GM21360 (cell line): ENCODE measurements at regions not wholly inside any gene's neighbourhood (a gene's known extent, or its start where the extent isn't known, plus 50 kb on each side); places are given as distances from the start of the nearest gene placed in this dataset.

Source experiments
- ATAC-seq: cut with Tn5 transposase; IDR thresholded peaks from one replicate; pipeline ENCODE4 v1.9.1; 2021; ENCODE audit warnings: mild to moderate bottlenecking, moderate library complexity; ENCODE audit not compliant: unreplicated experiment

DNA sequence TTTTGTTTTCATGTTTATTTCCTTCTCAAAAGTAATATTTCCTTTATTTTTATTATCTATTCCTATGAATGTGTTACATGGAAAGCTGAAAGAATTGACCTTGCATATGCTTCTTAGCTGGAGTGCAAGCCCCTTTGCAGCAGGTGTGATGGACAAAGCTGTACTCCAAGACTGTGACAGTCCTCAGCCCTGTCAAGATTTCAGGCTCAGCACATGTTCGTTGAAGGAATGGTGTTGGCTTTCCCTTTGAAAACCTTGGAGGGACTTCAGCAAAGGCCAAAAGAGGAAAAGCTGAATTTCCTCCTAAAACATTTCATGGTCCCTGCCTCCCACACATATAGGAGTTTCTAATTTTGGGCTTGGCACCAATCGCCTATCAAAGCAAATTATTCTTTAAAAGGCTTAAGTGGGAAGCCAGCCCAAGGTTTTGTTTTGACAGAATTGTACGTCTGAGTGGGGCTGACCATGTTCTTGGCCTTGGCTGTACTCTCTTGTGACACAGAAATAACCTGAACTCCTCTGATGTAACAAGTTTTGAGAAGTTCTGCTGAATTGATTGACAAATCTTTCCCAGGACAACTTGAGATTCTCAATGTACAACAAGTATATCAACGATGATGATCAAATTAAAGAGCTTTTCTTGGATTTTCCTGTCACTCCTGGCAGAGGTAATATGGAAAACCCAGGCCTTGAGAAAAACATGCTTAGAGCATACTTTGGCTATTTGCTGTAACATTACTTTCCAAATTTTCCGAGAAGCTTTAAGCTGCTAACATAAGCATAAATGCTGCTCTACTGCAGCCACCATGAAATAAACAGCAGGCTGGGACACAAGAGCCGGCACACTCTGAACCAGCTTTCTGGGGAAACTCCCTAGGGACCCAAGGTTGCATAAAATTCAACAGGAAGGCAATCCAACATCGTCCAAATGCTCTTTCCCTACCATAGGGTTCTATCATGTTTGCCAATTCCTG, 135.7 kb upstream of the ZNF648 start:
- ATAC-seq, result no peak

DNA sequence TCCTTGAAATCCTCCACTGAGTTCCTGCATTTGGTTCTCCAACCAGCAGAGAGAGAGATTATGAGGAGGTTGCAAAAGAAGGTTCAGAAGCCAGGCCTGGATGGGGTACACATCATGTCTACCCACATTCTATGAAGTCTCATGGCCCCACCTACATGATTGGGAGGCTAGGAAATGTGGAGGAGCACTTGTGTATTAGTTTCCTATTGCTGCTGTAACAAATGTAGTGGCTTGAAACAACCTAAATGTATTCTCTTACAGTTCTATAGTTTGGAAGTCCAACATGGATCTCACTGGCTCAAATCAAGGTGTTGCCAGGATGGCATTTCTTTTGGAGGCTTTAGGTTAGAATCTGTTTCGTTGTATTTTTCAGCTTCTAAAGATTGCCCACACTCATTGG, 134.2 kb upstream of the ZNF648 start:
- ATAC-seq, result no peak

DNA sequence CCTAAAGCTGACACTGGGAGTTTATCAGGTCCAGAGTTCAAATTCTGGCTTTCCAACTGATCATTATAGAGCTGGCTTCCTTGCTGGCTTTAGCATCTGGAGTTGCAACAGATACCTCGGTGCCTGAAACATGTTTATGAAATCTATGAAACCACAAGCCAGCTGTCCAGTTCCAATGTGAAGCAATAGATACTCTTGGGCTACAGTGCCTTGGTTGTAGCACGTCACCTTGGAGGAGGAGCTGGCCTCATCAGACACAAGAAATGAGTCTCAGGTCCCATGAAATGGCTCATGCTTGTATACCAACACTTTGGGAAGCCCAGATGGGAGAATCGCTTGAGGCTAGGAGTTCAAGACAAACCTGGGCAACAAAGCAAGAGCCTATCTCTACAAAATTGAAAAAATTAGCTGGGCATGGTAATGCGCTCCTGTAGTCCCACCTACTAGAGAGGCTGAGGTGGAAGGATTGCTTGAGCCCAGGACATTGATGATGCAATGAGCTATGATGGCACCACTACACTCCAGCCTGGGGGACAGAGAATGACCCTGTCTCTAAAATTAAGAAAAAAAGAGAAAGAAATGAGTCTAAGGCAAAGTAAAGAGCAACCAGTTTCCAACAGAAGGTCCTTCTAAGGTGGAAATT, 132.5 kb upstream of the ZNF648 start:
- no peak for ATAC-seq

DNA sequence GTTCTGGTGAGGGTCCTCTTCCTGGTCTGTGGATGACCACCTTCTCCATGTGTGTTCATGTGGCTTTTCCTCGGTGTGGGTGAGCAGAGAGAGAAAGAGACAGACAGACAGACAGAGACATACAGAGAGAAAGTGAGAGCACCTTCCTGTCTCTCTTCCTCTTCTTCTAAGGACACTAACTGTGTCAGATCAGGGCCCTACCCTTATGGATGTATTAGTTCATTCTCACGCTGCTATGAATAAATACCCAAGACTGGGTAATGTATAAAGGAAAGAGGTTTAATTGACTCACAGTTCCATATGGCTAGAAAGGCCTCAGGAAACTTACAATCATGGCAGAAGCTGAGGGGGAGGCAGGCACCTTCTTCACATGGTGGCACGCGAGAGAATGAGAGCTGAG, 131.5 kb upstream of the ZNF648 start:
- ATAC-seq, result no peak

DNA sequence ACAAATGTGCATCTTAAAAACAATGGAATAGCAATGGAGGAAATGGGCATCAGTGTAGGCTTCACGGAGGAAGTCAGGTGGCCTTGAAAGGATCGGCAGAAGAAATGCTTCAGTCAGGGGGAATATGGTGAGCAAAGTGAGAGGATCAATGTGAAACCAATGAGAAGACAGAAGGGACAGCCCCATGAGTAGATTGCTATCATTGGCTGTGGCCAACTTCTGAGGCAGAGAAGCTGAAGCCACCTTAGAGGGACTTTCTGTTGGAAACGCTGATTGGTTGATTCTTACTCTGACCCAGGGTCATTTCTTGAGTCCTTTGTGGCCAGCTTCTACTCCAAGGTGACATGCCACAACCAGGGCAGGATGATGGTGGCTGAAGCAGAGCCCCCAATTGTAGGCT, 130.7 kb upstream of the ZNF648 start:
- no peak for ATAC-seq

DNA sequence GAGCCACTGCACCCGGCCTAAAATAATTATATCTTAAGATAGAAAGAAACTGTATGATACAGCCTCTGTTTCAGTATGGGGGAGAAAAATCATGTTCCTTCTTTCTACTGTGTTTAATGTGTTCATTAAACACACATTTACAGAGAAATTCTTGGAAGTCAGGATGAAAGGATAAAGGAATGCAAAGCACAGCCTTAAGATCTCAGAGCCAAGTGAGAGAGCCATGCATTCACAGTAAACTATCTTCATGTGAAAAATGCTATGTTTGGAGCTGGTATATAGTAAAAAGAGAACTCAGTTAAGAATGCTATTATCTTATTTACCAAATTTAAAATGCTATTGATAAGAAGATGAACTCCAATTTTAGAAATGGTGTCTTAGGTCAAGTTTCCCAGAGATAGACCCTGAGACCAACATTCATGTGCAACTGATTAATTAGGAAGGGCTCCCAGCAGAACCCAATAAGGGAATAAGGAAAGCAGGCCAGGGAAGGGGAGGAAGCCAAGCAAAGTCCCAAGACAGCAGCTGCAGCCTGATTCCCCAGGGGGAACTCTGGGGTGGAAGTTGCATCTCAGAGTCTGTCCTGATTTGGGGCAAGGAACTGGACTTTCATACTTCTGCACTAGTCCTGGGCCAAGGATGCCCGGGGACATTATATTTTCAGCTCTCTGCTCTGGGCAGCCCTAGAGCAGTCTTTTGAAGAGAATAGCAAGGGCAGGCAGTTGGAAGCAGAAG, 130.0 kb upstream of the ZNF648 start:
- no peak for ATAC-seq

DNA sequence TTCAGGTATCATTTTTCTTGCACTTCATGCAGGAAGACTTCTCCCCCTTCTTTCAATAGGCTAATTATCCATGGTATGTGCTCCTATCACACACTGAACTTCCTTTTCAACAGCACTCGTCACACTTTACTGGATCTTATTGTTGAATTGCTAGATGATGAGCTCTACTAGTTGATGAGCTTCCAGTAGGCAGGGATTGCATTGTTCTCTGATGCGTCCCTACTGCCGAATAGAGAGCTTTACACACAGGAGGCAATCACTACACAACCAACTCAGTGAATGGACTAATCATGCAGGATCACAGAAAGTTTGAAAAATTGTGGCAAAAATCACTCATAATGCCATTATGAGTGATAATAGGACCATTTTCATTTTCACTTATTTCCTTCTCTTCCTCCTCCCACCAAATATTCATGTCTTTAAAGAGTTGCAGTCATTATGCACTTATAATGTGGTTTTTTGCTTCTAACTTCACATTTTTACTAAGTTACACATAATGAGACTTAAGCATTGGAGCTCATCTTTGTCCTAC, 128.1 kb upstream of the ZNF648 start:
- no peak for ATAC-seq

DNA sequence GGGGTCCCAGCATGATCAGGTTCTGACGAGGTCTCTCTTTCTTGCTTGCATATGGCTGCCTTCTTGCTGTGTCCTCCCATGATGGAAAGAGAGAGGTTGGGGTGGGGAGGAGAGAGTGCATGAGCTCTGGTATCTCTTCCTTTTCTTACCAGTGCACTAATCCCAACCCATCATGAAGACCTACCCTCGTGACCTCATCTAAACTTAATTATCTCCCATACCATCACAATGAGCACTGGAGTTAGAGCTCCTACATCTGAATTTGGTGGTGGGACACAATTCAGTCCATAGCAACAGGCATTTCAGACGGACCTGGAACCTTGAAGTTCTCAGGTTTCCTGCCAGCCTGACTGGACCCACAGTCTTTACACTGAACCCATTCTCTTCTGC, 125.2 kb upstream of the ZNF648 start:
- ATAC-seq, result no peak

DNA sequence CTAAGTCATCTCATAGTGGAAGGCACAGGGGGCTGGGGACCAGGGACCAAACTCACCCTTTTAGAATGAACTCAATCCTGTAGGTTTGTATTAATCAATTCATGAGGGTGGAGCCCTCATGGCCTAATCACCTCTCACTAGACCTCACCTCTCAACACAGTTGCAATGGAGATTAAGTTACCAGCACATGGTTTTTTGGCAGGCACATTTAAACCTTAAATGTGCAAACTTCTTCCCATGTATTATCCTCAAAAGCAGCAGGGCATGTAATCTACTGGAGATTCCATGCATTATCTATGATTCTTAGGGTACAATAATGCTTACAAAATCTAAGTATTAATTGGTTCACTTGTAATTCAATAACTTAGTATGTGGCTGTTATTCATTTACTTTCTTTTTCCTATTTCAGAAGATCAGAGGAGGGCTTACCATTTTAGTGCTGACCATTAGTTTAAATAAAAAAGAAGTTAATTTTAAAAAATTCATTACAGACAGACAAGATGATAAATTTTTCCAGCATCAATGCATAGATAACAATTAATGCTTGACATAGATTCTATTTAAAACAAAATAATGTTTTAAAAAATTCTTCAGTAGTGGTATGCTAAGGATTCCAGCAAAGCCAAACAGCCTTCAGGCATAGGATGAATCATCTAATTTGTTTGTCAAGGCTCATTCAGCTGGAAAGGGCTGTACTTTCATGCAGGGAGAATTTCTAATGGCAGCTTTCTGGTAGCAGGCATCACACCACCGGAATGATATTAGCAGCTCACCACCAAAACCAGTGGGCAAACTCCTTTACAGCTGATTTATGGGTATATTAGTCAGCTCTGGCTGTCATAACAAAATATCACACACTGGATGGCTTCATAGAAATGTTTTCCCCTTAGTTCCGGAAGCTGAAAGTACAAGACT, 124.6 kb upstream of the ZNF648 start:
- ATAC-seq, result no peak

DNA sequence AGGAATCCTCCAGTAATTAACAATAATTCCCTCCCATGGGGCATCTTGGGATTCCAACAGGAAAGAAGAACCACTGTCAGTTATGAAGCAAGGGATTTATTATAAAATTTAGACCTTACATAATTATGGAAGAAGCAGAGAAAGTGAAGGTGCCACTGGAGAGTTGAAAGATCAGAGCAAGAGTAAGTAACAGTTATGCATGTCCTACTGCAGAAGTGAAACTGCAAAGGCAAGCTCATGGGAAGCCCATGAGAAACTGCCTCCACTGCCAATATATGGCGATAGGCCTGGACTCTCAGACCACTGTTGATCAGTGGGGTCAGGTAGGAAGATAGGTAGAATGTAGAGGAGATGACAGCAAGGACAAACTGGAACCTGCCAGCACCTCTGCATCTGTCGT, 123.6 kb upstream of the ZNF648 start:
- ATAC-seq, result no peak

DNA sequence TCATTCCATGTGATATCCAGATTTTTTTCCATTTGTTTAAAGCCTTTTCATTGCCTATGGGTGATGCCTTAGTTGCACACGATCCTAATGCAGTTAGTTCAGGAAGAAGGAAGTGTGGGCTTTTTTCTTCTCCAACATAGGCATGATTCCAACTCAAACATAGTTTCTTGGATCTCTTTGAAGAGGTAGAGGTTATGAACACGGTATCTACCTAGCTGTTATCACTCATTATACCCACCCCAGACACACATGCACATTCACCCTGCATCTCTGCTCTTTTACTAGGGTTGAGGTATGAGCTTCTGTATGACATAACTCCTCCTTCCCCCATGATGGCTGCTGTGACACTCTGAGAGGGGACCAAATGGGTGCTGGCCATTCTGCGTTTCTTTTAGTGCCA, 122.1 kb upstream of the ZNF648 start:
- no peak for ATAC-seq

DNA sequence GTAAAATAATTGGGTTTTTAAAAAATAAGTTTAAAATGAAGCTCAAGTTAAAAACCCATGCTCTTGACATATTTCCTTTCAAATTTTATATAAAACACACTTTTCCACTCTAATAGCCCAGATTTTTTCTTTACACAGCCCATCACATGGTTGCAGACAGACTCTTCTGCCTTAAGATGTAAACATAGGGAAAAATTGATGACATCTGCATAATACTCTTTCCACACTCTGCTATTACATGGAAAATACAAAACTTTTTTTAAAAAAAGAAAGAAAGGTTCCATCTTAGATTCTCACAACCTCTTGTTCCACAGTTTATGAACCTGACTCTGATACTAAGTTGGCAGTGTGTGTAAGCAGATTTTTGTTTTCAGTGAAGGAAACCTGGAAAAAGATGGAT, 120.8 kb upstream of the ZNF648 start:
- no peak for ATAC-seq

DNA sequence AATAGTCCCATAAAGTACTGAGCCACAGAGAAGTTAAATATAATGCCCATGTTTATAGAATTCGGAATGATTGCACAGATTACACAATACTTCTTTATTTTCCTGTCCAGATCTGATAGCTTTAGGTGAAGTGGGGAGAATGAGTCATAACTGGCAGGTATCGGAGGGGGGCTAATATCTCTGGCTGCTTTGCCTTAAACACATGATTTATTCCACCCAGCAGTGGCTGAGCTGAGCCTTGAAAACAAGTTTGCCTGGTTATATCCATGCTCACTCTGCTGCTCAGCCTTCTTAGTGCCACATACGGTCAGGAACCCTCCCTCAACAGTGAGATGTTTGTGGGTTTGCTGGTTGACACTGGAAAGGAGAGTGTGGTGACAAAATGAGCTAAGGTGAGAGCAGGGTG, 119.7 kb upstream of the ZNF648 start:
- ATAC-seq, result no peak

DNA sequence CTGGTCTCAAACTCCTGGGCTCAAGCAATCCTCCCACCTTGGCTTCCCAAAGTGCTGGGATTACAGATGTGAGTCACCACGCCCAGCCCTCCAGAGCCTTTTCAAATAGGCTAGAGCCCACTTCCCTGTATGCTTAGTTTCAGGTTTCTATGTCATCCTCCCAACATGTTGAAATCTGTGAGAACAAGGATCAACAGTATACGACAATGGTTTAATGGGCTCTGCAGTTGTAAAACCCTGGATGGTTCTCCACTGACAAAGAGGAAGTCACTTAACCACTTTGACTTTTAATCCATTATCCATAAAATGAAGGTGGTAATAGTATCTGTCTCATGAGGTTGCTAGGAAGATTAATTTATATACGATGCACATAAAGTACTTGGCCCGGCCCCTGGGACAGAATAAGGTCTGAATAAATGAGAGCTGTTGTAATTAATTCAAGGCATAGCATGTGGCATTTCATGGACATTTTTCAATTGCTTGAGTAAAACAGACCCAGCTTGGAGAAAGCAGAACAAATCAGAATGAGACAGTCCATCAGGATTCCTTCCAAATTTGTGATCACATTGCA, 113.9 kb upstream of the ZNF648 start:
- ATAC-seq, result no peak

DNA sequence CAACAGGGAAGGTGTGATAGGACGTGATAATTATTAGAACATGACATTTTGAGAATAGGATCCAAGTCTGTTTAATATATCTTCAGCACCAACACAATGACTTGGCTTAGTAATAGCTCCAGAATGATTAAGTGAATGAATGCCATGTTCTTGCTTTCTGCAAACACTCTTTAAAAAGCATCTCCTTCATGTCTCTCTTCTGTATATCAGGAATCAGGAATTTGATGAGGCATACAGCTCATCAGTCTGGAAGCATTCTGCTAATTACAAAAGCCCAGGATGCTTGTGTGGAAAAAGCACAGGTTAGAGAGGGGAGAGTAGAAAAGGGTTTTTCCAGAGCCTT, 113.0 kb upstream of the ZNF648 start:
- ATAC-seq, result no peak

DNA sequence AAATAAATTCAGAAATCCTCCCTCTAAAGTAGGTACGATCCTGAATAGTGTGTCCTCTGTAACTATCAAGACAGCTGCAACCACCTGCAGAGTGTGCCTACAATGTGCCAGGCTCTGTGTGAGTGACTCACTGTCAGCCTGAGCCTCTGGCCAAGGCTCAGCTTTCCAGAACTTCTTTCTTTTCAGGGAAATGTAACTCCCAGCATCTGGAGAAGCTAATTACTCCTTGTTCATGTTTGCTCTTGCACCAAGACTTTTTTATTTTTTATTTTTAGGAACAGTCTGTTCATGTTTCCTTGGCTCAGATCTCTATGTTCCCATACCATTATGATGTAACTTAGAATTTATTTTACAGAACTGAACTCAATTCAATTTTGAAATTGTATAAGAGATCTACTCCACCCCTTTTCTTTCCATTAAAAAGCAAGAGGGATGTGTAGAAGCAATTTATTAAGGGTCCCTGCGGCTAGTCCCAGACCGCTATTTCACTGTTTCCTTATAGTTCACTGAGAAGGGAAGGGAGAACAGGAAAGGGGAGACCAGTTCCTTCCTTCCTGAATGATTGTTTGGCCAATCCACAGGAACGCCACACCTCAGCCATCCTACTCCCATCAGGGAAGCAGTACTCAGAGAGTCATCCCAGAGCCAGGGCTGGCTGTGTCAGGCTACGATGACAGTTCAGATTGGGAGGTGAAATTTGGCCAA, 112.4 kb upstream of the ZNF648 start:
- no peak for ATAC-seq

DNA sequence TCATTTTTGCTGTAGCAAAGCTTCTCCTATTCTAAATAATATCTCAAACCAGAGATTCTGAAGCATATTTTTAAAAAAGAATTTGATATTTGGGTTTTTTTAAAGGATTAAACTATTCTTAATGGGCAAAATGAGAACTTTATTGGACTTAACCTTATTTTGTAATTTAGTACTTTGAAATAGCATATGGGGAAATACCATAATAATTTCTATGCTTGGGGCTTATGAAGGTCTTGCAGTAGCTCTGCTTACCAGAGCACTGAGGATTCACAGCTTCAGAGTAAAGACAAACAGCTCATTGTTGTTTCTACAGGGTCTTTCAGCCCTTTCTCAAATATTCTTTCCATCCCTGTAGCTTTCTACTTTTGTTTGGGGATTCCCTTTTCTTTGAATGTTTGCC, 111.2 kb upstream of the ZNF648 start:
- no peak for ATAC-seq

DNA sequence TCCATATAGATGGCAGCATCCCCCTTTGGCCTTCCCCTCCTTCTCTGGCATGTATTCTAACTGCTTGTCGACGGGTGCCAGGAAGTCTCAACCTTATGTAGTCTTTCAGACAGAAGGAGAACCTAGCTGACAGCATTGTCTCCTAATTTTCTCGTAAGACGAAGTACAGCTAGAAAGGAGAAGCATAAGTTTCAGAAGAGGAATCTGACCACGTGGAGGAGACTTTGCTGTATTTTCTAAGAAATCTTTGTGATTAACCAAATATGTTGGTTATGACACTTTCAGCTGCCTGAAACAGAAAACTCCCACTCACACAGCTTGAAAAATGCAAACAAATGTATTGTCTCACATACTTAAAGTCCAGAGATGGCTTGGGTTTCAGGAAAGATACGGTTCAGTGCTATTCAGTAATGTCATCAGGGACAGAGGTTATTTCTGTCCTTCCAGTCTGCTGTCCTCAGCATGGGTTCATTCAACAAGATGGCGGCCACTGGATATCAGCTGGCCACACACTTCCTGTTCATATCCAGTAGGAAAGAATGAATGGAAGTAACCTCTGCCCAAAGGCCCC, 109.5 kb upstream of the ZNF648 start:
- peak; percentile 78 for ATAC-seq

DNA sequence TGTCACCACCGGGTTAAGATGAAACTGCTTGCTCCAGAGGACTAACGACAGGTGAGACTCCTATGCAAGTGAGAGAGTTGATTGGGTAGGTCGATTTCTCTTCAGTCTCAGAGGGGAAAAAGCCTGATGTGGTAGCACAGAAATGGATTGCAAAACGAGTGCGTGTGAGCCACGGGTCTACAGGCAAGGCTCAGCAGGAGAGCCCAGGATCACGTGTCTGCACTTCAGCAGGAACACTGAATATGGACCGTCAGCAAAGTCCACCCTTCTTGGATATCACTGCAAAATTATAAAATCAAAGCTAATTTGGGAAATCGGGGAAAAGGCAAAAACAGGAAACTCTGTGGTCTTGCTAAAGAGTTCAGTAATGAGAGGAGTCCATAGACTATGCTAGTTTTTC, 107.7 kb upstream of the ZNF648 start:
- no peak for ATAC-seq
